Transverse colon (tissue), 4 donors: ENCODE measurements at regions not wholly inside any gene's neighbourhood (a gene's known extent, or its start where the extent isn't known, plus 50 kb on each side); places are given as distances from the start of the nearest gene placed in this dataset.

Source experiments
- DNase-seq: peaks from one replicate; pipeline ENCODE4 v3.0.0-alpha.2; 2019
- H3K27ac ChIP-seq, 4 donors: fragments of 200-600 bp; sonication (generic); 2 replicates each; pipeline ENCODE4 v1.5.1; 2016 to 2018; ENCODE audit warnings: inconsistent platforms in 4 of 4
- H3K27me3 ChIP-seq: fragments of 200-600 bp; sonication (generic); 2 replicates; pipeline ENCODE4 v1.5.1; 2017; ENCODE audit warnings: inconsistent platforms
- H3K36me3 ChIP-seq, 4 donors: fragments of 200-600 bp; sonication (generic); 2 replicates each; pipeline ENCODE4 v1.5.1; 2017 to 2019; ENCODE audit warnings: inconsistent platforms in 4 of 4
- H3K4me1 ChIP-seq, 4 donors: fragments of 200-600 bp; sonication (generic); 2 replicates each; pipeline ENCODE4 v1.5.1; 2017 to 2020; ENCODE audit warnings: inconsistent platforms in 4 of 4
- H3K4me3 ChIP-seq, 4 donors: fragments of 200-600 bp; sonication (generic); 1 replicate in 1 of 4; 2 replicates in 3 of 4; pipeline versions ENCODE4 v1.5.1 to v1.6.1; 2017 to 2019; ENCODE audit warnings: inconsistent platforms in 4 of 4
- H3K9me3 ChIP-seq, 2 donors: fragments of 200-600 bp; sonication (generic); 2 replicates each; pipeline ENCODE4 v1.5.1; 2017 to 2019; ENCODE audit warnings: inconsistent platforms in 2 of 2
- EP300 ChIP-seq: sonication (generic); formaldehyde crosslinking; IDR thresholded peaks from one replicate; pipeline ENCODE4 v1.6.1; 2017; ENCODE audit warnings: antibody characterized with exemption, low read depth
- POLR2A ChIP-seq: fragments of 450-650 bp; IDR thresholded peaks from one replicate; pipeline ENCODE4 v1.6.1; 2016; ENCODE audit warnings: antibody characterized with exemption, mild to moderate bottlenecking, moderate library complexity
- POLR2AphosphoS5 ChIP-seq, 3 donors: sonication (generic); formaldehyde crosslinking; IDR thresholded peaks; one replicate each; pipeline ENCODE4 v1.6.1; 2016; ENCODE audit warnings: antibody characterized with exemption in 3 of 3
- WGBS, 2 donors: methylation state at CpG; one replicate each; pipeline ENCODE4 v1.1.5; 2018; ENCODE audit warnings: low coverage in 1 of 2; 5-methylcytosine and 5-hydroxymethylcytosine counted together
- in situ Hi-C, 4 donors: fragments of 200-750 bp; cut with MboI; loops; one replicate each; pipeline versions ENCODE4 v1.15.0 to v1.15.1; 2017; ENCODE audit warnings: low sequenced_read_pairs in 3 of 4, low pct_ligation_motif_present in 1 of 4, low pct_unique_long_range_greater_than_20kb in 1 of 4
- intact Hi-C: fragments of 100-400 bp; cut with DNase I; formaldehyde crosslinking; loops from one replicate; pipeline ENCODE4 v1.15.1; 2023; ENCODE audit warnings: low total_unique reads
- TF ChIP-seq, protein P1 (sequence below), 5 experiments: fragments of 200-600 bp in 3 of 5; fragments of 450-650 bp in 2 of 5; sonication (generic) in 3 of 5; IDR thresholded peaks; 1 replicate in 2 of 5; 2 replicates in 3 of 5; pipeline ENCODE4 v1.5.1; 2016 to 2017; ENCODE audit warnings: antibody characterized with exemption in 5 of 5, inconsistent platforms in 3 of 5, mild to moderate bottlenecking in 2 of 5, moderate library complexity in 1 of 5

DNA sequence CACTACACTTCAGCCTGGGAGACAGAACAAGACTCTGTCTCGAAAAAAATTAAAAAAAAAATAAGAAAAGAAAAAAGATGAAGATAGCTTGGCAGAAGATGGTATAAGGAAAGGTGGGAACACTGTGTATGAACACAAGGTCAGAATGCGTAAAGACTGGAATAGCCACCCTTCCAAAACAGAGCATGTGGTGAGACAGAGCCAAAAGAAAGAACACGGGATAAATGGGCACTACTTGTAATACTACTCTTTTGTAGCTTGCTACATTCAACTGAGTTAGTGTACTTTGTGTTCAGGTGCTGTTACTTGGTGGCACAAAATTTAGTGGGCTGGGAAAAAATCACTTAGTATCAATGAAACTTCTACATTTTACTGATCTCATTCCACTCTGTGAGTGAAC lies 628.6 kb upstream of the KIRREL3 start:
- H3K36me3 ChIP-seq, result no peaks in the 10 kb centered on the region
- H3K9me3 ChIP-seq, result no peaks in the 10 kb centered on the region
- TF ChIP-seq POLR2AphosphoS5 (IDR thresholded peaks at IDR 0.05), result no peak
- TF ChIP-seq, protein P1, sequence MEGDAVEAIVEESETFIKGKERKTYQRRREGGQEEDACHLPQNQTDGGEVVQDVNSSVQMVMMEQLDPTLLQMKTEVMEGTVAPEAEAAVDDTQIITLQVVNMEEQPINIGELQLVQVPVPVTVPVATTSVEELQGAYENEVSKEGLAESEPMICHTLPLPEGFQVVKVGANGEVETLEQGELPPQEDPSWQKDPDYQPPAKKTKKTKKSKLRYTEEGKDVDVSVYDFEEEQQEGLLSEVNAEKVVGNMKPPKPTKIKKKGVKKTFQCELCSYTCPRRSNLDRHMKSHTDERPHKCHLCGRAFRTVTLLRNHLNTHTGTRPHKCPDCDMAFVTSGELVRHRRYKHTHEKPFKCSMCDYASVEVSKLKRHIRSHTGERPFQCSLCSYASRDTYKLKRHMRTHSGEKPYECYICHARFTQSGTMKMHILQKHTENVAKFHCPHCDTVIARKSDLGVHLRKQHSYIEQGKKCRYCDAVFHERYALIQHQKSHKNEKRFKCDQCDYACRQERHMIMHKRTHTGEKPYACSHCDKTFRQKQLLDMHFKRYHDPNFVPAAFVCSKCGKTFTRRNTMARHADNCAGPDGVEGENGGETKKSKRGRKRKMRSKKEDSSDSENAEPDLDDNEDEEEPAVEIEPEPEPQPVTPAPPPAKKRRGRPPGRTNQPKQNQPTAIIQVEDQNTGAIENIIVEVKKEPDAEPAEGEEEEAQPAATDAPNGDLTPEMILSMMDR (IDR thresholded peaks at IDR 0.05), result no peak
- TF ChIP-seq EP300, result no peak
- TF ChIP-seq POLR2A, result no peak
- in situ Hi-C loops, result no loop called here
- intact Hi-C loops, result no loop called here
- DNase-seq, result no peak
- peaks cover 0 to 13% (median 9%) of the 10 kb centered on the region in 4 donors for H3K4me1 ChIP-seq
- no peak overlapping the region for H3K4me3 ChIP-seq
- 70 to 89% methylated on average over 3 of the region's 3 CpGs for WGBS, 2 donors
- H3K27ac ChIP-seq, result no peak overlapping the region
- H3K27me3 ChIP-seq, result no peaks in the 10 kb centered on the region

DNA sequence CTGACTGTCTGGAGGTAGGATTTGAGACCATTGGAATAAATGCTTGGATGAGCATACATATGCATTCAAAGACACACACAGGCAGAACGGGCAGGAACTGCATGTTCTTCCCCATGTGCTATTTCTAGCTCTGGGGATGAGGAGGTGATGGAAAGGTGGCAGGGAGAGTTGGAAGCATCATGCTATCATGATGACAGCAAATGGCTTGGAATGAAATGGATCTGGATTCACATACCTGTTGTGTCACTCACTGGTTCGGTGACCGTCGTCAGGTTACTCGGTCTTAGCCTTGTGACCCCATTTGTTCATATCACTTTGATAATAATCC lies 627.9 kb upstream of the KIRREL3 start:
- whole genome bisulfite sequencing, 2 donors, result 41 to 56% methylated on average over 4 to 5 of the region's 5 CpGs
- intact Hi-C loops, result no loop called here
- Histone ChIP-seq H3K36me3 (no peaks in the 10 kb centered on the region), H3K27ac (no peak overlapping the region), H3K27me3 (no peaks in the 10 kb centered on the region), H3K9me3 (no peaks in the 10 kb centered on the region), H3K4me1 (peaks cover 0 to 13% (median 9%) of the 10 kb centered on the region in 4 donors), H3K4me3 (no peak overlapping the region)
- DNase-seq, result no peak
- in situ Hi-C loops, result no loop called here
- no peak for TF ChIP-seq EP300
- no peak for TF ChIP-seq POLR2A

DNA sequence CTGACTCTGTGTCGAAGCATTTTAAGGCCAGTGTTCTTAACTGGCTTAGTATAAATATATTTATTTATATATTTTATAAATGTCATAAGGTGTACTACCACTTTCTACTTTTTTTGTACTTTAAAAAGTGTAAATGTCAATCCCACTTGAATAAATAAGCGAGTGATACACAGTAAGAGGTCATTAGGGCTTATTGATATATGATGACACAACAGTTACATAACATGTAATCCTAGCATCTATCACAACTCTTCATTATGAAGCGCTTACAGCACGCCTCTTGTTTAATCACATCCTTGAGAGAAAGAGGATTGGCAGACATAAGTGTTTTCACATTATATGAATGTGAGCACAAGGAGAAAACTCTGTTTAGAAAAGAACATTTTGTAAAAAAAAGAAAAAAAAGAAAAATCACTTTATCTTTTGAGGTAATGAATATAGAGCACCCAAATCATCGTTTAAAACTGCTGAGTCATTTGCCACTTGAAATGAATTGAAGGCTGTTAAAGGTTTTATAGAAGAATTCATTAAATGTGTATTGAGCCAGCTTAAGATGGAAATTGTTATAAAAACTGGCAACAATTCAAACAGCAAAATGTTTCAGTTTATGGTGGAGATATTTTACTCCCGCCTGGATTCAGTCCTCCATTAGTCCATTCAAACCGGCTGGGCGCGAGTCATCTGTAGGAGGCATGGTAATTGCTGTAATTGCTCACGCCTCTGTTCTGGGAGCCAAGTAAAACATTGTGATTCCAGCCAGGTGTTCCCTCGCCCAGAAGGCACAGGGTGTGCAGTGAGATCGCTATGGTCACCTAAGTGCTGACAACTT lies 627.3 kb upstream of the KIRREL3 start:
- H3K4me1 ChIP-seq, result peaks cover 0 to 13% (median 9%) of the 10 kb centered on the region in 4 donors
- no peaks in the 10 kb centered on the region for H3K9me3 ChIP-seq
- no peaks in the 10 kb centered on the region for H3K27me3 ChIP-seq
- in situ Hi-C loops (no loop called here), intact Hi-C loops (no loop called here)
- DNase-seq, result peak; percentile 79
- H3K4me3 ChIP-seq, result no peak overlapping the region
- 41 to 43% methylated on average over 5 to 12 of the region's 12 CpGs for WGBS, 2 donors
- H3K36me3 ChIP-seq, result no peaks in the 10 kb centered on the region
- TF ChIP-seq POLR2AphosphoS5 (IDR thresholded peaks at IDR 0.05), result no peak
- TF ChIP-seq, protein P1 (IDR thresholded peaks at IDR 0.05), result no peak
- TF ChIP-seq POLR2A, result no peak
- no peak for TF ChIP-seq EP300
- H3K27ac ChIP-seq, result peak overlapping the region in 1 of 4 donors; percentile 14

DNA sequence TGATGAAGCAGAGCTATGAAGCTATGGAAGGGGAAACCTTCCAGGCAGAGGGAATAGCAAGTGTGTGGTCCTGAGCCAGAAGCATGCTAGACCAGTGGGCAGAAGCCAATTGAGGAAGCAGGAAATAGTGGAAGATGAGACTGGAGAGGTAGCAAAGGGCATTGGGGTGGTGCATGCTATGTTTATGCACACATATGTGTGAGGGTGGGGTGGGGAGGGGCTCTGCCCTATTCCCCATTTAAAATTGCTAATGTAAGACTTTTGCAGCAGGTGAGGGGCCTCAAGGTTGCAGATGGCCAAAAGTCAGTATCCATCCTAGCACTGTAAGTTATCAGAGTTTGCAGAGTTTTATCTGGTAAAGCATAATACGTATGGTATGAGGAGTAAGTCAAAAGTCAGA lies 626.6 kb upstream of the KIRREL3 start:
- in situ Hi-C loops (no loop called here), intact Hi-C loops (no loop called here)
- 67 to 100% methylated on average over 1 of the region's 1 CpG for WGBS, 2 donors
- H3K36me3 ChIP-seq, result no peaks in the 10 kb centered on the region
- H3K27me3 ChIP-seq, result no peaks in the 10 kb centered on the region
- TF ChIP-seq POLR2A, result no peak
- TF ChIP-seq EP300, result no peak
- TF ChIP-seq, protein P1 (IDR thresholded peaks at IDR 0.05), result no peak
- TF ChIP-seq POLR2AphosphoS5 (IDR thresholded peaks at IDR 0.05), result no peak
- H3K27ac ChIP-seq, result peak overlapping the region in 1 of 4 donors; percentile 14
- no peak overlapping the region for H3K4me3 ChIP-seq
- H3K4me1 ChIP-seq, result peaks cover 0 to 13% (median 9%) of the 10 kb centered on the region in 4 donors
- DNase-seq, result no peak
- H3K9me3 ChIP-seq, result no peaks in the 10 kb centered on the region

DNA sequence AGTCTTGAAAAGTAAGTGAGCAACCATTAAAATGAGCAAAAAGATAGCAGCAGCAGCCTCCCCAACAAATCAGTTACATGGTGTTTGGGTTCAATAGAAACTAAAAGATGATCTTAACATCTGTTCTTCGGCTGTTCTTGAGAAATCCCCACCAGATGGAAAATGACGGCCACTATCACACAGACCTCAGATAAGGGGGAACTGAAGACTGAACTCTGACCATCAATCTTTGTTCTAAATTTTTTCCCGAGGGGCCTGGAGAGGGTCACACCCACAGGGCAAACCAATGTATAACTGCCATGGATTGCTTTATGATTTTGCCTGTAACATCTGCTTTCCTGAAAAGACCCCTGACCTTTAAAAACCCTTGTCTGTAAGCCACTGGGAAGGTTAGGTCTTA lies 624.8 kb upstream of the KIRREL3 start:
- intact Hi-C loops, result no loop called here
- 45 to 53% methylated on average over 2 to 3 of the region's 3 CpGs for WGBS, 2 donors
- no peaks in the 10 kb centered on the region for H3K36me3 ChIP-seq
- H3K4me1 ChIP-seq, result peaks cover 0 to 13% (median 9%) of the 10 kb centered on the region in 4 donors
- in situ Hi-C loops, result no loop called here
- DNase-seq, result no peak
- H3K27me3 ChIP-seq, result no peaks in the 10 kb centered on the region
- H3K9me3 ChIP-seq, result no peaks in the 10 kb centered on the region
- TF ChIP-seq POLR2A (no peak), EP300 (no peak), POLR2AphosphoS5 (IDR thresholded peaks at IDR 0.05) (no peak)
- TF ChIP-seq, protein P1 (IDR thresholded peaks at IDR 0.05), result no peak
- no peak overlapping the region for H3K4me3 ChIP-seq
- H3K27ac ChIP-seq, result no peak overlapping the region
